GM12873 (cell line): ENCODE measurements at regions not wholly inside any gene's neighbourhood (a gene's known extent, or its start where the extent isn't known, plus 50 kb on each side); places are given as distances from the start of the nearest gene placed in this dataset.

Source experiments
- CTCF ChIP-seq: IDR thresholded peaks from 2 replicates; pipeline ENCODE4 v1.5.1; 2012; ENCODE audit warnings: low read depth, mild to moderate bottlenecking, moderate library complexity, low read length, control low read depth; ENCODE audit not compliant: insufficient read depth; ENCODE audit errors: missing control alignments

DNA sequence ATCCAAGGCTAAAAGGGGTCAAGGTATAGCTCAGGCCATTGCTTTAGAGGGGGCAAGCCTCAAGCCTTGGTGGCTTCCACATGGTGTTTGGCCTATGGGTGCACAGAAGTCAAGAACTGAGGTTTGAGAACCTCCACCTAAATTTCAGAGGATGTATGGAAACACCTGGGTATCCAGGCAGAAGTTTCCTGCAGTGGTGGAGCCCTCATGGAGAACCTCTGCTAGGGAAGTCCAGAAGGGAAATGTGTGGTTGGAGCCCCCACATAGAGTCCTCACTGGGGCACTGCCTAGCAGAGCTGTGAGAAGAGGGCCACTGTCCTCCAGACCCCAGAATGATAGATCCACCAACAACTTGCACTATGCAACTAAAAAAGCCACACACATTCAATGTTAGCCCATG lies 678.7 kb upstream of the ADGRB3 start:
- TF ChIP-seq CTCF: no peak

- no peak for TF ChIP-seq CTCF
These were observed 682.1 kb upstream of the ADGRB3 start for GRCh38 chr6:67952948-67953347.

DNA sequence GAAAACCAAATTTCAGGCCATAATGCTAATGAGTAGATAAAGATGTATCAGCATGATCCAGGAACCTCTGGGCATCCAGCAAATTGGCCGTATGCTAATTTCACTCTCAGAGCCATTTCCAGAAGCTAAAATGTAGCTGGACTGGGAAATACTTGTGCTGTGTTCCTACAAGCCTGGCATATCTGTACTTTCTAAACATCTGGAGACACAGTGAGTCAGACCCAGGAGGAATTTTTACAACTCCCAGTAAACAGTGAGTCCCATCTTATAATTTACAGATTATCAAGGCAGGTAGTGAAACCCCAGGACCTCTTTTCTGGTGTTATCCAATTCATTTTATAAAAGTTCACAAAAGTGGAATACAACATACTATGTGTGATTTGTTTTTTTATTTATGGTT lies 683.0 kb upstream of the ADGRB3 start:
- no peak for TF ChIP-seq CTCF

- TF ChIP-seq CTCF: no peak
These were observed 699.1 kb upstream of the ADGRB3 start for GRCh38 chr6:67935976-67936477.

DNA sequence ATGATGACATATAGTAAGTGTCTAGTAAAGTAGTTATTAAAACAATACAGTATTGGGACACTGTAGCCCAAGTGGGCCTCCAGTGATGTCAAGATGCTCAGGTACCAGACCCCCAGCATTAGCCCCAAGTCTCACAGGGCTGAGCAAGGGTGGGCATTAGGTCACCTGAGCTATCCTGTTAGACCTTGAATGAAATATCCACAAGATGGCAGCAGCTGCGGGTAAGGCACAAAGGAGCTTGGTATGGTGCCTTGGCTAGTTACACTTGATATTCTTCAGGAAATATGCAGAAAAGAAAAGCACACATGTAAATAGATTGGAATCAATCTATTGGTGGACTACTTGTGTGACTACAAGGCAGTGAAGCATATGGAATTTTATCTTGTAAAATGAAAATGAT lies 701.8 kb upstream of the ADGRB3 start:
- TF ChIP-seq CTCF: peak; percentile 46

- no peak for TF ChIP-seq CTCF
These were observed 718.7 kb upstream of the ADGRB3 start for GRCh38 chr6:67916399-67916798.

- TF ChIP-seq CTCF: no peak
These were observed 720.7 kb upstream of the ADGRB3 start for GRCh38 chr6:67914419-67914818.
